HEK293T (cell line): ENCODE measurements at regions not wholly inside any gene's neighbourhood (a gene's known extent, or its start where the extent isn't known, plus 50 kb on each side); places are given as distances from the start of the nearest gene placed in this dataset.

Experiments used
- CTBP1 ChIP-seq: fragments of 450-650 bp; IDR thresholded peaks from 2 replicates; pipeline ENCODE4 v1.6.1; 2016; ENCODE audit warnings: borderline replicate concordance
- FOXA1 ChIP-seq: fragments of 450-650 bp; IDR thresholded peaks from 2 replicates; pipeline ENCODE4 v1.6.1; 2016; ENCODE audit warnings: mild to moderate bottlenecking
- FOXK2 ChIP-seq: fragments of 450-650 bp; IDR thresholded peaks from 2 replicates; pipeline ENCODE4 v1.6.1; 2016; ENCODE audit warnings: mild to moderate bottlenecking
- FOXM1 ChIP-seq: fragments of 450-650 bp; IDR thresholded peaks from 2 replicates; pipeline ENCODE4 v1.6.1; 2017; ENCODE audit warnings: mild to moderate bottlenecking, borderline replicate concordance
- SP1 ChIP-seq: fragments of 450-650 bp; IDR thresholded peaks from 2 replicates; pipeline ENCODE4 v1.6.1; 2017

DNA sequence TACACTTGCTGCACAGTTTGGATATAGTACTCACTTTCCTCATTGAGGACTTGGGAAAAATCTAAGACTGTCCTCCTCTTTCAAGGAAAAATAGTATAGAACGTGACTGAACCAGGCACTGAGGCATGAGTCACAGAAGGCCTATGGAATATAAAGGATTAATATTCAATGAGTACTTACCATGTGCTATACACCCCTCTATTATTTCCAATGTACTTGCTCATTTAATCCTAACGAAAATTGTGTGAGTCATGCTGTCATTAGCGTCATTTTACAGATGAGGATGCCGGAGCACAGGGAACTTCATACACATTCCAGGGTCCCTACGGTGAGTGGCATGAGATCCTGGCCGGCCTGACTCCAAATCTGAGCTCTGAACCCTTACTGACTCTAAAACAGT lies 2136.2 kb upstream of the TENM3 start:
- TF ChIP-seq FOXK2 (no peak), FOXA1 (no peak), FOXM1 (no peak), CTBP1 (no peak), SP1 (no peak)
